UCSD-AML1 (cell line): ENCODE measurements at regions not wholly inside any gene's neighbourhood (a gene's known extent, or its start where the extent isn't known, plus 50 kb on each side); places are given as distances from the start of the nearest gene placed in this dataset.
"Not testable (repeated sequence)": the region's sequence is repeated elsewhere in the genome, so short reads cannot be mapped to it uniquely, and the experiment has no call there.

ENCODE experiments used
- DNase-seq: peaks from one replicate; lab custom pipeline; 2025; ENCODE audit not compliant: unreplicated experiment; lab: John Stamatoyannopoulos, UW

- DNase-seq = not testable (repeated sequence)
Observed at GRCh38 chr2:156254637-156255067, 77.9 kb downstream of the NR4A2 start.

GRCh38 chr2:156253765-156254164 is 78.8 kb downstream of the NR4A2 start:
- no peak for DNase-seq

GRCh38 chr2:156242874-156243273 is 89.6 kb downstream of the NR4A2 start:
- DNase-seq = no peak

DNA sequence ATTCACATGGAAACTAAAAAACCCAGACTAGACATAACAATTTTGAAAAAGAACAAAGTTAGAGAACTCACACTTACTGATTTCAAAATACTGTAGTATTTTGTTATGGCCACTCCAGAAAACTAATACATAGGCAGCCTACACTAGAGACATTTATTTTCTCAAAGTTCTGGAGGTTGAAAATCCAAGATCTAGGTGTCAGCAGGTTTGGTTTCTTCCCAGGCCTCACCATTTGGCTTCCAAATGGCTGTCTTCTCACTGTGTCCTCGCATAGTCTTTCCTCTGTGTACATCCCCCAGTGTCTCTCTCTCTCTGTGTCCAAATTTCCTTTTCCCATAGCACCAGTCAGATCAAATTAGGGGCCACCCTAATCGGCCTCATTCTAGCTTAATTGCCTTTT is 95.0 kb downstream of the NR4A2 start:
- DNase-seq = no peak

GRCh38 chr2:156229724-156230362 is 102.7 kb downstream of the NR4A2 start:
- no peak for DNase-seq

DNA sequence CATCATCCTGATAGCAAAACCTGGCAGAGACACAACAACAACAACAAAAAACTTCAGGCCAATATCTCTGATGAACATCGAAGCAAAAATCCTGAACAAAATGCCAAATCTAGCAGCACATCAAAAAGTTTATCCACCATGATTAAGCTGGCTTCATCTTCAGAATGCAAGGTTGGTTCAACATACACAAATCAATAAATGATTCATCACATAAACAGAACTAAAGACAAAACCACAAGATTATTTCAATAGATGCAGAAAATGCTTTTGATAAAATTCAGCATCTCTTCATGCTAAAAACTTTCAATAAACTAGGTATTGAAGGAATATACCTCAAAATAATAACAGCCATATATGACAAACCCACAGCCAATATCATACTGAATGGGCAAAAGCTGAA is 109.2 kb downstream of the NR4A2 start:
- DNase-seq = not testable (repeated sequence)

DNA sequence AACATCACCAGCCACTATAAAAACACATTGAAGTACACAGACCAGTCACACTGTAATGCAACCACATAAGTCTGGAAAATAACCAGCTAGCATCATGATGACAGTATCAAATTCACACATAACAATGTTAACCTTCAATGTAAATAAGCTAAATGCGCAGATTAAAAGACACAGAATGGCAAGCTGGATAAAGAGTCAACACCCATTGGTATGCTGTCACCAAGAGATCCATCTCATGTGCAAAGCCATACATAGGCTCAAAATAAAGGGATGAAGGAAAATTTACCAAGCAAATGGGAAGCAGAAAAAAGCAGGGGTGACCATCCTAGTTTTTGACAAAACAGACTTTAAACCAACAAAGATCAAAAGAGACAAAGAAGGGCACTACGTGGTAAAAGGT is 110.8 kb downstream of the NR4A2 start:
- no peak for DNase-seq

GRCh38 chr2:156219491-156220100 is 112.9 kb downstream of the NR4A2 start:
- no peak for DNase-seq

DNA sequence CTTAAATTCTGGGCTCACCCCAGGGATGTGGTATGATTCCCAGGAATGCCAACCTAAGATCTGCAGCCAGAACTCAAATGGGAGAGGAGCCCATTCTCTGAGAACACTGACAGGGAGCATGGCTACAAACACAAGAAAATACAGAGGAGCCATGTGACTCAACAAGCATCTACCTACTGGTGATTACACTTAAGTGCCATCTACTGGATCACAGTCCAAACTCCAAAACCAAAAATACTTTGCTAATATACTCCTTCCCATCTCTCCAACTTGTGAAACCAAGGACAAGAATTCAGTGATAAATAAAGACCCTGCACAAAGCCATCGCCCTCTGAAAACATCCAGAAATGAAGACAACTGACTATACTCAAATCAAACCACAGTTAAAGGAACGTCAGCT is 116.9 kb downstream of the NR4A2 start:
- no peak for DNase-seq

GRCh38 chr2:156211318-156211717 is 121.2 kb downstream of the NR4A2 start:
- no peak for DNase-seq

- no peak for DNase-seq
Observed at GRCh38 chr2:156206355-156206754, 126.2 kb downstream of the NR4A2 start.

DNA sequence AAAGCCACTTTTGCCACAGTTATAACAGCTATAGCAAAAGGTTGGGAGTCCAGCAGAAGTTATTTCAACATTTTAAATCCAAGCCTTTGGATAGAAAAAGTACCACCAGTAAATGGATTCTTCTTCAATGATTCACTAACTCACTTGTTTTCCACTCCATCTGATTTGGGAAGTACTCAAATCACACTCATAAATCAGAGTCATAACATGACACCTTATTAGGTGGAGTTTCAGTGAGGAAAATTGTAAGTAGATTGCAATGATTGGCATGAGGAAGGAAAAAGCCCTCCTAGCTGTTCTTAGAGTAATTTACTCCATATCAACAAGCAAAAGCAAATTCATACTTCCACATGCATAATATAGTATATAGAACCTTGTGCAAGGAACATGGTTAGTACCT is 132.9 kb downstream of the NR4A2 start:
- no peak for DNase-seq

GRCh38 chr2:156196031-156196430 is 136.5 kb downstream of the NR4A2 start:
- no peak for DNase-seq

DNA sequence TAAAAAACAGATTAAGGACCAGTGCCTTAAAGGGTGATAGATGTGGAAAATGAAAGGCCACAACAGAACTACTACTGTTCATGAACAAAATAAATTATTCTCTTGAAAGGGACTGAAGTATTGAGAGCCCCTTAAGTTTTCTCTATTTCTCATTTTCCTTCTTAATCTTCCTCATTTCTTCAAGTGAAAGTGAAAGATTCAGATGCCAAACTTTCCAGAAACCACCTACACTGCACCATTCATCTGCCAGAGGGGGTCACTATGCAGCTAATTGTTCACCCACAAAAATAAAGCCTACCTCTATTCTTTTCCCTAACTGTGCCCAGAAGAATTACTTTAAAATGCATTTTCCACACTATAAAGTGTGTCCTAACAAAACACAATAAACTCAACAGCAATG is 140.1 kb downstream of the NR4A2 start:
- no peak for DNase-seq

GRCh38 chr2:156191527-156191926 is 141.0 kb downstream of the NR4A2 start:
- DNase-seq = no peak

DNA sequence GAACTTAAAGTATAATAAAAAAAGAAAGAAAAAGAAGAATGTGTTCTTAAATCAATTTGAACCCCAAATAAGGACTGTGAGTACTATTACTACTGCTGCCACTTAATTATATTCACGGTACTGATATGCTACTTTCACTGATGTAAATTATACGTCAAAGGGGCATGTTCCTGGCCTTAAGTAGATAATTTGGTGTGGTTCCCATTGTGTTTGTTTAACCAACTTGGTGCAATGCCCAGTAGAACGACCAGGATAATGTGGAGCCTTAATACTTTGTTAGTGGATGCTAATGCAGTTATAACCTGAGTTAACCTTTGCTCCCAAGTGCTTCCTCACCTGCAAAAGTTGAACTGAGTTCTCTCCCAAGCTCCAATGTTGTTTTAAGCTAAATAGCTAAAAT is 142.0 kb downstream of the NR4A2 start:
- no peak for DNase-seq

- no peak for DNase-seq
Observed at GRCh38 chr2:156189584-156189983, 142.9 kb downstream of the NR4A2 start.

DNA sequence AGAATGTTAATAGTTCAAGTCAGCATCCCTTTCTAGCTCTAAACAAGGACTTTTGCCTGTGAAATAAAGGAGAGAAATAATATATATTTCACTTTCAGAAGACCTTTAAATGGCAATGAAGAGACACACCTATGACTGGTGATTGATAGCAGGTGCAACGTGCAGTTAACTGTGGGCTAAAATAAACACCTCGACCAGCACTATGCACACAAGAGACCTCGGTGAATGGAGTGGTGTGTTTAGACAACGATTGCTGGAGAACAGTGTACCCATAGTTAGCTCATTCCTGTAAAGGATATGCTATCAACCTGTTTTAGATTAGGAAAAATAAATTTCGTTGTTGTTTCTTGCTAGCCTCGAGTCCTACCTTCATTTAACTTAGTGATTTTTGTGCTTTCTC is 143.4 kb downstream of the NR4A2 start:
- DNase-seq = no peak

DNA sequence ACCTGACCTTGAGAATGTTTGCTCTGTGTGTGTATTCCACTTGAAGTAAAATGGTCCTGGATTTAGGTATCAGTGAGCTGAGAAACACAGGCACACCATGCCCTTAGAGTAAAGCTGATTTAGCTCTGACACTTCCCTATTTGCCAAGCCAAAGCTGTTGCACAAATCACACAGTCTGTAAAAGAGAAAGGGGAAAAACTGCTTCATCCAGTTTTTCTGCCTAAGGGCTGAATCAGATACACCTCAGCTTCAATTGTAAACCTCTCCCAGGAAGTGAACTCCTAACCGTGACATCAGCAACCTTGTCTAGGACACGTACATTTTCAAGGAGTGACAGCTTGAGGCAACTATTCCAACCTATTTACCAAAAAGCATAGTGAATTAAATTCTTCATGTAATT is 150.4 kb downstream of the NR4A2 start:
- DNase-seq = no peak

DNA sequence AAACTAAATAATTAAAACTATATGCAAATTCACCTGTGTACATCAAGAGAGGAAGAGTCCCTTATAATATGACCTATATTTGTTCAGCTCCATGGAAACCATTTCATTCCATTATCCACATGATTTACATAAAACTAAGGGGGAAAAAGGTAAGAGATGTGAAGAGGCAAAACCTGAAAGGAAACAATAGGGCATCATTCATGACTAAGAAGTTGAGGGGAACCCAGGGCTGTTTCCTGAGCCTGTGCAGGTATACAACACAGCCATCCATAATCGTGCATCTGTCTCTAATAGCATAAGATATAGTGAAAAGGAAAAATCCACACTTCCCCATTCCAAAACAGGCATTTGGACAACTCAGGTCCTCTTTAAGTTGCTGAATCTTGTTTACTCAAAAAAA is 151.3 kb downstream of the NR4A2 start:
- DNase-seq = no peak

- DNase-seq = no peak
Observed at GRCh38 chr2:156177654-156178053, 154.9 kb downstream of the NR4A2 start.

DNA sequence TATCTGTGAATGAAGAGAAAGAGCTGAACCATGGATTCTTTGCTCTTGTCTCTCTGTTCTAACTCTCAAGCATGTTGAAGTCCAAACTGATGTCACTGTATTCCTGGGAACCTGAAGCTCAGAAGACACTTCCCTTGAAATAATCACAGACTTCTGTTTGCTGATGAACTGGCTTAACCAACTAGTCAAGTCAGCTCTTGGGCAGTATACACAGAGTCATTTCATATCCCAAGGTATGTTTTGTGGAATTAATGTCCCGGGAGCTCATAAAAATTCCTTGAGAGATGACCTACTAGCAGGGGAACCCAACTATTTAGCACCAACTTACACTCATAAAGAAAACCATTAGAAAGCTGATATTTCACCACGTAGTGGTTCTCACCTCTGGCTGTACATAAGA is 156.6 kb downstream of the NR4A2 start:
- DNase-seq = no peak

GRCh38 chr2:156170929-156171328 is 161.6 kb downstream of the NR4A2 start:
- DNase-seq = no peak
